OCI-LY1 (cell line): ENCODE measurements at regions not wholly inside any gene's neighbourhood (a gene's known extent, or its start where the extent isn't known, plus 50 kb on each side); places are given as distances from the start of the nearest gene placed in this dataset.

Experiments
- H2AFZ ChIP-seq: fragments of 200-600 bp; sonication (generic), shearing (Covaris generic); 2 replicates; pipeline ENCODE4 v1.6.0; 2014; ENCODE audit warnings: antibody characterized with exemption, mild to moderate bottlenecking, low read length
- H3F3A ChIP-seq: fragments of 200-600 bp; sonication (generic), shearing (Covaris generic); 2 replicates; pipeline ENCODE4 v1.6.0; 2014; ENCODE audit warnings: mild to moderate bottlenecking, antibody characterized with exemption, low read length, moderate library complexity; ENCODE audit not compliant: insufficient read depth
- H3K27ac ChIP-seq: fragments of 200-600 bp; sonication (generic); 2 replicates; pipeline ENCODE4 v1.5.1; 2014; ENCODE audit warnings: low read length, mixed run types, mild to moderate bottlenecking, low read depth; ENCODE audit not compliant: poor library complexity, severe bottlenecking
- H3K27me3 ChIP-seq: fragments of 200-600 bp; sonication (generic); 2 replicates; pipeline ENCODE4 v1.6.0; 2014; ENCODE audit warnings: antibody characterized with exemption, mild to moderate bottlenecking, low read length, moderate library complexity; ENCODE audit not compliant: insufficient read depth
- H3K36me3 ChIP-seq: fragments of 200-600 bp; sonication (generic); 2 replicates; pipeline ENCODE4 v1.6.1; 2014; ENCODE audit warnings: mild to moderate bottlenecking, antibody characterized with exemption, low read length, moderate library complexity, mixed read lengths; ENCODE audit not compliant: insufficient read depth
- H3K4me1 ChIP-seq: fragments of 200-600 bp; sonication (generic); 2 replicates; pipeline ENCODE4 v1.5.1; 2014; ENCODE audit warnings: mild to moderate bottlenecking, low read length, moderate library complexity; ENCODE audit not compliant: insufficient read depth, severe bottlenecking
- H3K4me2 ChIP-seq: fragments of 200-600 bp; sonication (generic), shearing (Covaris generic); 2 replicates; pipeline ENCODE4 v1.6.1; 2014; ENCODE audit warnings: low read length
- H3K4me3 ChIP-seq: fragments of 200-600 bp; sonication (generic); 2 replicates; pipeline ENCODE4 v1.5.1; 2014; ENCODE audit warnings: low read length, low read depth, mild to moderate bottlenecking, mixed read lengths; ENCODE audit not compliant: poor library complexity, severe bottlenecking
- H3K79me2 ChIP-seq: fragments of 200-600 bp; shearing (Covaris generic); 2 replicates; pipeline ENCODE4 v1.6.1; 2016; ENCODE audit warnings: mixed run types, low read length, mixed read lengths; ENCODE audit not compliant: insufficient read depth
- H3K9ac ChIP-seq: fragments of 200-600 bp; sonication (generic), shearing (Covaris generic); 2 replicates; pipeline ENCODE4 v1.6.1; 2014; ENCODE audit warnings: mild to moderate bottlenecking, low read length, mixed read lengths
- H3K9me2 ChIP-seq: fragments of 200-600 bp; sonication (generic), shearing (Covaris generic); 2 replicates; pipeline ENCODE4 v1.6.1; 2014; ENCODE audit warnings: low read depth, mild to moderate bottlenecking, low read length, mixed read lengths
- H3K9me3 ChIP-seq: fragments of 200-600 bp; shearing (Covaris generic); 2 replicates; pipeline ENCODE4 v1.6.1; 2014; ENCODE audit warnings: low read length, mixed read lengths
- H4K20me1 ChIP-seq: fragments of 200-600 bp; sonication (generic), shearing (Covaris generic); 2 replicates; pipeline ENCODE4 v1.6.0; 2016; ENCODE audit warnings: mild to moderate bottlenecking, low read length; ENCODE audit not compliant: insufficient read depth
- EZH2 ChIP-seq: fragments of 200-600 bp; sonication (generic), shearing (Covaris generic); IDR thresholded peaks from 2 replicates; pipeline ENCODE4 v1.8.0; 2017; ENCODE audit warnings: borderline replicate concordance, mixed run types, mild to moderate bottlenecking, antibody characterized with exemption, low read length, moderate library complexity, mixed read lengths
- TF ChIP-seq, protein P1 (sequence below): fragments of 200-600 bp; sonication (generic), shearing (Covaris generic); IDR thresholded peaks from 2 replicates; pipeline ENCODE4 v1.5.1; 2017; ENCODE audit warnings: mild to moderate bottlenecking, antibody characterized with exemption, low read length, moderate library complexity, mixed read lengths

DNA sequence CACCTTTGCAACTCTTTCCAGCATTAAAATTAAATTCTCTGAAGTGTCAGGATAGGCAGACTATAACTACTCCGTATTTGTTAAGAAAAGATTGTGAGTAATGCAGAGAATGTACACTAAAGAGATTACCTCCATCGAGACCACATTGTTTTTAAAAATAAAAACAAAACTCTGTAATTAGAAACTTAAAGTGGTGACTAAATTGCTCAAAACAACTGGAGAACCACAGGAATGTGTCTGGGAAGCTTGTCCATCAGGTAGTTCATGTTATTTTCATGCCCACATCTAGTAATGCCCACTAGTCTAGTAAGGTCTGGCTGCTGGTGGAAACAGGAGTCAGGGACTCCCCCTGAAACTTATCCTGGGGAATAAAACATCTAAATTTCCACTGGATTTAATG is 103.0 kb upstream of the FOXQ1 start:
- H3K27ac ChIP-seq: no peak overlapping the region
- H3K4me3 ChIP-seq: no peak overlapping the region
- TF ChIP-seq EZH2: no peak
- TF ChIP-seq, protein P1, sequence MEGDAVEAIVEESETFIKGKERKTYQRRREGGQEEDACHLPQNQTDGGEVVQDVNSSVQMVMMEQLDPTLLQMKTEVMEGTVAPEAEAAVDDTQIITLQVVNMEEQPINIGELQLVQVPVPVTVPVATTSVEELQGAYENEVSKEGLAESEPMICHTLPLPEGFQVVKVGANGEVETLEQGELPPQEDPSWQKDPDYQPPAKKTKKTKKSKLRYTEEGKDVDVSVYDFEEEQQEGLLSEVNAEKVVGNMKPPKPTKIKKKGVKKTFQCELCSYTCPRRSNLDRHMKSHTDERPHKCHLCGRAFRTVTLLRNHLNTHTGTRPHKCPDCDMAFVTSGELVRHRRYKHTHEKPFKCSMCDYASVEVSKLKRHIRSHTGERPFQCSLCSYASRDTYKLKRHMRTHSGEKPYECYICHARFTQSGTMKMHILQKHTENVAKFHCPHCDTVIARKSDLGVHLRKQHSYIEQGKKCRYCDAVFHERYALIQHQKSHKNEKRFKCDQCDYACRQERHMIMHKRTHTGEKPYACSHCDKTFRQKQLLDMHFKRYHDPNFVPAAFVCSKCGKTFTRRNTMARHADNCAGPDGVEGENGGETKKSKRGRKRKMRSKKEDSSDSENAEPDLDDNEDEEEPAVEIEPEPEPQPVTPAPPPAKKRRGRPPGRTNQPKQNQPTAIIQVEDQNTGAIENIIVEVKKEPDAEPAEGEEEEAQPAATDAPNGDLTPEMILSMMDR: no peak

DNA sequence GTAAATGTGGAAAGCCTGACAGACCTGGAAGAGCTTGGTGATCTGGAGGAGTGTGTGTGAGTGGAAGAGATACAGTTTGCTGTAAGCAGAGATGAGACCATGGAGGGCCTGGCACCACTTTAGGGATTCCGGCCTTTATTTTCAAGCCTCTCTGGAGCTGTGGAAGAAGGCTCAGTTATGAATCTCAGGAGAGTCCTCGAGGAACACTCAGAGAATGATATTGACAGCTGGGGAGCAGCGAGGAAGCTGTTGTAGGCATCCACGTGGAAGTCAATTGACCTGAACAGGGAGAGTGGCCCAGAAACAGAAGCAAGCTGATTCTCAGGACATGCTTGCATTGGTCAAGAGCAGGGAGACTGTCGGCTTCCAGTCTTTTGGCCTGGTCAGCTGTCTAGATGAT is 108.4 kb upstream of the FOXQ1 start:
- Histone ChIP-seq H3K79me2 (no peaks in the 10 kb centered on the region), H3K4me2 (no peak overlapping the region), H4K20me1 (no peaks in the 10 kb centered on the region), H3K27ac (no peak overlapping the region), H3F3A (no peaks in the 10 kb centered on the region), H3K9me3 (no peaks in the 10 kb centered on the region), H3K9me2 (no peaks in the 10 kb centered on the region), H3K4me1 (no peaks in the 10 kb centered on the region), H2AFZ (no peak overlapping the region), H3K9ac (no peak overlapping the region), H3K4me3 (no peak overlapping the region), H3K27me3 (no peaks in the 10 kb centered on the region), H3K36me3 (no peaks in the 10 kb centered on the region)
- TF ChIP-seq EZH2: no peak
- TF ChIP-seq, protein P1: no peak

More for the DNA sequence above, 103.0 kb upstream of the FOXQ1 start:
- no peak overlapping the region for H3K4me2 ChIP-seq
- no peaks in the 10 kb centered on the region for H3K79me2 ChIP-seq
- H3K27me3 ChIP-seq: no peaks in the 10 kb centered on the region
- H3K36me3 ChIP-seq: no peaks in the 10 kb centered on the region
- no peaks in the 10 kb centered on the region for H3K9me2 ChIP-seq
- H4K20me1 ChIP-seq: no peaks in the 10 kb centered on the region
- no peak overlapping the region for H2AFZ ChIP-seq
- no peaks in the 10 kb centered on the region for H3K9me3 ChIP-seq
- no peak overlapping the region for H3K9ac ChIP-seq
- H3K4me1 ChIP-seq: no peaks in the 10 kb centered on the region
- no peaks in the 10 kb centered on the region for H3F3A ChIP-seq

DNA sequence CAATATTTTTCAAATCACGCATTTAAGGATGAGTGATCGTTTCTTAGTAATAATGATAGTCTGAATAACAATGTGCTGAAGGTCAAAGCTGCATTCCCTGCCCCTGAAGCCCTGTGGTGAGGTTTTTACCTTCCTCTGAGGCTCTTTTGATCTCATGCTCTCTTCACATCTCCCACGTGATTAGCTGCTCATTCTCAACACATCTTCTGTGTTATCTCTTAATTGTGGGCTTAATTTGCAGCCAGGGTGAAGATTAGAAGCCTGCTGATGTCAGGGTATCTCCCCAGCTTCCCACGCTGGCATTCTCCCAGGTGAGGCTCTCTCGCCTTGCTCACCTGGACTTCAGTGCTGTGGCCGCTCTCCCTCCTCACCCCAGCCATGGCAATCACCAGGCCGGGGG is 109.7 kb upstream of the FOXQ1 start:
- Histone ChIP-seq H3K9ac (no peak overlapping the region), H3F3A (no peaks in the 10 kb centered on the region), H3K4me1 (no peaks in the 10 kb centered on the region), H3K9me2 (no peaks in the 10 kb centered on the region), H4K20me1 (no peaks in the 10 kb centered on the region), H3K36me3 (no peaks in the 10 kb centered on the region), H2AFZ (no peak overlapping the region), H3K27me3 (no peaks in the 10 kb centered on the region), H3K4me2 (no peak overlapping the region), H3K9me3 (no peaks in the 10 kb centered on the region), H3K27ac (no peak overlapping the region), H3K79me2 (no peaks in the 10 kb centered on the region), H3K4me3 (no peak overlapping the region)
- TF ChIP-seq EZH2: no peak
- TF ChIP-seq, protein P1: no peak
